NT2/D1 (cell line): ENCODE measurements at regions not wholly inside any gene's neighbourhood (a gene's known extent, or its start where the extent isn't known, plus 50 kb on each side); places are given as distances from the start of the nearest gene placed in this dataset.

Experiments
- DNase-seq: peaks from one replicate; pipeline ENCODE4 v3.0.0-alpha.2; 2011; ENCODE audit warnings: low read depth, low spot score
- H3K27me3 ChIP-seq: 2 replicates; pipeline ENCODE4 v1.6.0; 2011; ENCODE audit warnings: mild to moderate bottlenecking; ENCODE audit not compliant: insufficient read length, insufficient read depth
- H3K36me3 ChIP-seq: 2 replicates; pipeline ENCODE4 v1.6.1; 2011; ENCODE audit warnings: mild to moderate bottlenecking, low read length, mixed read lengths; ENCODE audit not compliant: insufficient read depth, insufficient read length
- H3K4me1 ChIP-seq: 2 replicates; pipeline ENCODE4 v1.5.1; 2011; ENCODE audit not compliant: insufficient read depth, insufficient read length
- H3K4me3 ChIP-seq: 2 replicates; pipeline ENCODE4 v1.5.1; 2011; ENCODE audit warnings: low read depth; ENCODE audit not compliant: insufficient read length
- H3K9ac ChIP-seq: 2 replicates; pipeline ENCODE4 v1.6.0; 2011; ENCODE audit warnings: low read depth; ENCODE audit not compliant: insufficient read length
- H3K9me3 ChIP-seq: 2 replicates; pipeline ENCODE4 v1.5.1; 2011; ENCODE audit warnings: mild to moderate bottlenecking, low read length; ENCODE audit not compliant: insufficient read depth
- SUZ12 ChIP-seq: IDR thresholded peaks from 2 replicates; pipeline ENCODE4 v1.6.1; 2011; ENCODE audit not compliant: insufficient read length, insufficient read depth; ENCODE audit errors: extremely low read depth
- YY1 ChIP-seq: IDR thresholded peaks from 2 replicates; pipeline ENCODE4 v1.6.1; 2011; ENCODE audit not compliant: insufficient read length, insufficient read depth
- ZNF274 ChIP-seq: IDR thresholded peaks from 2 replicates; pipeline ENCODE4 v1.6.1; 2011; ENCODE audit warnings: mild to moderate bottlenecking, low read depth, low read length

DNA sequence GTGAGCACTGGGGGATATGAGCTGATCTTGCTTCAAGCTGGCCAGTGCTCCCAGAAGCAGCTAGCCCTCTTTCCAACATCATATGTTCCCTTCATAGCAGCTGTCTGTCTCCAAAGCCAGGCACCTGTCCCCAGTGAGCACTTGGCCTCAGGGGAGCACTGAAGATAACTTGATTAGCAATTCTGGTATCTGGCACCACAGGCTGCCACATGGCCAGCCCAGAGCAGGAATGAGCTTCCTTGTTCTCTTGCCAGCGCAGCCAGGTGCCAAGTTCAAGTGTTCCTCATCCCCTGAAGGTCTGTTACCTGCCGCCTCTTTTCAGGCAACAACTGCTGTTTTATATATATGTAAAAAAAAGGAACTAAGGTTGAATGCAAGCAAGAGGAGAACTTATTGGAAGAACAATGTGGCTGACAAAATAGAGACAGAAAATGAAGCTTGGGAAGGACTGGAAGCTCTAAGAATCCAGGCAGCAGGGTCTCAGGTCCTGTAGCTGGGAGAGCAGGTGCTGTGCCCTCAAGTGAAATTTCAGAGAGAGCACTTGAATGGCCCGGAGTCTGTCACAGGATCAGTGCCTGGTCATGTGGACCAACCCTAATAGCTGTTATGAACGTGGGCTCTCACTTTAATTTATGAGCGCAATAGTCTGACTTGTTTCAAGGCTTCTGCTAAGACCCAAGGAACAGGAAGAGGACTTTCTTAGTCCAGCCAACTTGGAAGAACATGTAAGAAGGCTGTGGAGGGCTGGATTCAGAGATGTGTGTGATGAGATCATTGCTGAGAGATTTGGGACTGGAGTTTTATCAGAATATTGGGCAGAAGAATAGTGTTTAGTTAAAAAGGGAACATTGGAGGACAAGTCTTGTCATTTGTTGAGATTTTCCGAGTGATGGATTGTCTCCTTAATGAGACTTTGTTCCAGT is 267.2 kb downstream of the GLRX3 start:
- H3K9ac ChIP-seq = no peak overlapping the region

DNA sequence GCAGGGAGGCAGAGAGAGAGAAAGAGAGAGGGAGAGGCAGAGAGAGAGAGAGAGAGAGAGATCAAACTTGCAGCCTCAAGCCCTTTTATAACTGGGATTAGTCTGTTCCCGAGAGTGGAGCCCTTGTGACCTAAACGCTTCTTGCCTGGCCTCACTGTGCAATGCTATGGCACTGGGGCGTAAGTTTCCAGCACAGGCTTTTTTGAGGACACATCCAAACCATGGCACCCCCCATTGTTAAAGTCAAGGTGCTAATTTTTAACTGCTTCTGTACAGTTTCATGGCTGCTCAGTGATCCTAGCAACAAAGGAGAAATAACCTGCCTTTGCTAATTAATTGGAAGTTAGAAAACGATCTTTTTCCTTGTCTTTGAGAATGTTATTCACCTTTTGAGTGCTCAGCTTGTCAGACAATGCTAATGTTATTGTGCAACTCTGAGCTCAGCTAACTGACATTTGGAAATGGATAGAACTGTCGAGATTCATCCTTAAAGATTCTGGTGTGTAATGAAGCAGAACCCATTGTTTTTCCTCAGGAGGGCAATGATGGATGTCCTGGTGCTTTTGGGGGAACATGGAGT is 268.4 kb downstream of the GLRX3 start:
- H3K9me3 ChIP-seq = no peaks in the 10 kb centered on the region
- H3K4me3 ChIP-seq = no peak overlapping the region
- H3K36me3 ChIP-seq = no peaks in the 10 kb centered on the region
- no peak for DNase-seq
- H3K27me3 ChIP-seq = no peaks in the 10 kb centered on the region
- TF ChIP-seq ZNF274 (no peak), SUZ12 (no peak), YY1 (no peak)
- H3K4me1 ChIP-seq = no peaks in the 10 kb centered on the region
- H3K9ac ChIP-seq = no peak overlapping the region

More for the DNA sequence above, 267.2 kb downstream of the GLRX3 start:
- DNase-seq = no peak
- peaks cover 4% of the 10 kb centered on the region for H3K4me1 ChIP-seq
- H3K36me3 ChIP-seq = no peaks in the 10 kb centered on the region
- H3K27me3 ChIP-seq = no peaks in the 10 kb centered on the region
- no peaks in the 10 kb centered on the region for H3K9me3 ChIP-seq
- no peak overlapping the region for H3K4me3 ChIP-seq
- TF ChIP-seq YY1 (no peak), ZNF274 (no peak), SUZ12 (no peak)

DNA sequence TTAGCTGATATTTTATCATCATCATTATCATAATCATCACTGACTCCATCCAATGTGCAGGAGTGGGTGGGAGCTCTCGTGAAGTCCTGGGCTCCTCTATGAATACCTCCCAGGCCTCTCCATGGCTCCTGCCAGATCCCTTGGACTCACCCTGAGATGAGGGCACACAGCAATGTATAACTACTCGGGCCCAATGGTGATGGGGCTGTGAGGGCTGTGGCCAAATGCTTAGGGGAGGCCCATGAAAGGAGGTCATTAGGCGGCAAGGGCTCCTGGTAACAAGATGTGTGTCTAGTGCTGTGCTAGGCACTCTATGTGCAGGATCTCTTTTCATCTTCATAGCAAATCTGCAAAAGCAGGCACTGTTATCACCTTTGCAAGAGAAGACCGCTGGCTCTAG is 270.9 kb downstream of the GLRX3 start:
- DNase-seq = no peak
- Histone ChIP-seq H3K36me3 (no peaks in the 10 kb centered on the region), H3K9me3 (no peaks in the 10 kb centered on the region), H3K9ac (no peak overlapping the region), H3K27me3 (no peaks in the 10 kb centered on the region), H3K4me1 (no peaks in the 10 kb centered on the region), H3K4me3 (no peak overlapping the region)
- no peak for TF ChIP-seq SUZ12
- TF ChIP-seq YY1 = no peak
- no peak for TF ChIP-seq ZNF274

DNA sequence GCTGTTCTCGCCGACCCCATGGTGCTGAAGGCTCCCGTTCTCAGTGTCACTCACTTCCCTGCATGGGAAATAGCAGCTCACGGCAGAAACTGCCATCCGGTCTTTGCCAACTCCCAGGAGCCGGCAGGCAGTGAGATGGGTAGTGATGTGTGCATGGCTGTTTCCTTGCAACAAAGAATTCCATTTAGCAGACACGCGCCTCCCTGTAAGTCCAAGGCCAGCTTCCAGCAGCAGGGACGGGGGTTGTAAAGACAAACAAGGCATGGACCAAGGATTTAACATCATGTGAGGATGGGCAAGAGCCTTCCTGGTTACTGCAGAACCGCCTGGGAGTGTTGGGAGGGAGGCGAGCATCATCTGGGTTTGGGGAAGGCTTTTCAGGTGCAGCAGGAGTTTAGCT is 273.1 kb downstream of the GLRX3 start:
- Histone ChIP-seq H3K4me1 (no peaks in the 10 kb centered on the region), H3K4me3 (no peak overlapping the region), H3K36me3 (no peaks in the 10 kb centered on the region), H3K27me3 (no peaks in the 10 kb centered on the region), H3K9me3 (no peaks in the 10 kb centered on the region), H3K9ac (no peak overlapping the region)
- no peak for DNase-seq
- TF ChIP-seq SUZ12 = no peak
- no peak for TF ChIP-seq ZNF274
- no peak for TF ChIP-seq YY1

DNA sequence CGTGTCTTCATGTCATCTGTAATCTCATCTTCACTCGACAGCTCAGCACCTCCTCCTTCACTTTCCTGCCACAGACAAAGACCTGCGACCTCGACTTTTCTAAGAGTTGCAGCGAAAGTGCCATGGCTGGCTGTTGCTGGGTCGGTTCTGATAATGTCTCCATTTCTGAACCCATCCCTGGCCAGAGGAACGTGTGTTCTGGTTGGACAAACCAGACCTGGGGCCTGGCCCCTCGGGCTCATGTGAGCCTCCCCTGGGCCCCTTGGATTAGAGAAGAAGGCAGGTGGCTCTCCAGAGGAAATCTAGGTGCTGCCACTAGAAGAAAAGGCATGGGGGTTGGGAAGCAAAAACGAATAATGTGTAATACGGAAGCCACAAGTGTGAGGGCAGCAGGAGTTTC is 273.7 kb downstream of the GLRX3 start:
- TF ChIP-seq SUZ12 = no peak
- TF ChIP-seq ZNF274 = no peak
- TF ChIP-seq YY1 = no peak
- Histone ChIP-seq H3K36me3 (no peaks in the 10 kb centered on the region), H3K9me3 (no peaks in the 10 kb centered on the region)

DNA sequence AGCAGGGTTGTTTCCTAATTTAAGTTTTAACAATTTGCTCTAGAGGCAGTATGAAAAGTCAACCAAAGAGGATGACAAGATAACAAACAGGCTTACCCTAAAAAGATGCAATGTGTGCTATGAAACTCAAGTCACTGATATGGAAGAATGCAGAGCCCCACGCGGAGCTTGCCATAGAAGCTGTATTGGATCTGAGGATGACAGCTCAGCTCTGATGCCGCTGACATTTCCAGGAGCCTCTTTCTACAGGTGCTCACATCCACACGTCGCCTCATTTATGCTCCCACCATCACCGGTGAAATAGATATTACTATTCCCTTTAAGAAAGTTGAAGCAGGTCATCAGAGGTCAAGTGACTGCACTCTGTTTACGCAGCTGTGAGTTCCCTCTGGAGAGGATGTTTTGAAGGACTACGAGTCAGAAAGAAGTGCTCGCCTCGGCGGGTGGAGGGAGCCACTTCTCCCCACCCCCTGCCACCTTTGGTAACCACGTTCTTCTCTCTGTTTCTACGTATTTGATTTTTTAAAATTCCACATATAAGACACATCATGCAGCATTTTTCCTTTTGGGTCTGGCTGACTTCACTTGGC is 275.4 kb downstream of the GLRX3 start:
- TF ChIP-seq YY1 = no peak
- TF ChIP-seq SUZ12 = no peak
- TF ChIP-seq ZNF274 = no peak
- peaks cover 3% of the 10 kb centered on the region; the same call in 1 of the 2 replicates for H3K9me3 ChIP-seq
- DNase-seq = no peak
- H3K36me3 ChIP-seq = no peaks in the 10 kb centered on the region
- H3K4me3 ChIP-seq = no peak overlapping the region
- no peaks in the 10 kb centered on the region for H3K27me3 ChIP-seq
- no peaks in the 10 kb centered on the region for H3K4me1 ChIP-seq
- H3K9ac ChIP-seq = no peak overlapping the region

More for the DNA sequence above, 273.7 kb downstream of the GLRX3 start:
- DNase-seq = no peak
- Histone ChIP-seq H3K4me1 (no peaks in the 10 kb centered on the region), H3K9ac (no peak overlapping the region), H3K27me3 (no peaks in the 10 kb centered on the region), H3K4me3 (no peak overlapping the region)

DNA sequence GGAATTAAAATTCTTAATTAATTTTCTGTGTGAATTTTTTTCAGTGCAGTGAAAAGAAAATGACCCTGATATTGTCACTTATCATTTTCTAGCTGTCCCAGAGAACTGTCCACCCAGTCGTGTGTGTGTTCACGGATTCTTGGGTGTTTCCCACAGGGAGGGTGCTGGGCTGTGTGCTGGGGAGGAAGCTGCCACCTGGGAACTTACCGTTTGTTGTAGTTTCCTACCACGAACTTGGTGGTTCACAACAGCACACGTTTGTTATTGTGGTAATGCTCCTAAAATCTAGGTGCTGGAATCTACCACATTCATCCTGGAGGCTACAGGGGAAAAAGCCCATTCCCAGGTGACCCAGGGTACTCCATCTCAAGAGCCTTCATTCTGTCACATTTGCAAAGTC is 276.1 kb downstream of the GLRX3 start:
- Histone ChIP-seq H3K9ac (no peak overlapping the region), H3K36me3 (no peaks in the 10 kb centered on the region), H3K4me3 (no peak overlapping the region), H3K27me3 (no peaks in the 10 kb centered on the region), H3K9me3 (peaks cover 11% of the 10 kb centered on the region; the same call in 1 of the 2 replicates), H3K4me1 (no peaks in the 10 kb centered on the region)
- TF ChIP-seq ZNF274 = no peak
- no peak for TF ChIP-seq SUZ12
- DNase-seq = no peak
